Posterior cingulate gyrus (tissue), 11 donors: ENCODE measurements at regions not wholly inside any gene's neighbourhood (a gene's known extent, or its start where the extent isn't known, plus 50 kb on each side); places are given as distances from the start of the nearest gene placed in this dataset.
A peak's percentile ranks its signal among the peaks of the same experiment; 100 is the strongest.
"Not testable (repeated sequence)": the region's sequence is repeated elsewhere in the genome, so short reads cannot be mapped to it uniquely, and the experiment has no call there.

ENCODE experiments used
- DNase-seq, 10 donors: peaks; one replicate each; pipeline versions ENCODE4 v3.0.0 to v3.0.0-alpha.2; 2020 to 2021; ENCODE audit warnings: mixed read lengths in 3 of 10
- intact Hi-C: fragments of 100-400 bp; cut with DNase I; formaldehyde crosslinking; loops from one replicate; pipeline ENCODE4 v1.15.1; 2023

- intact Hi-C loops, result no loop called here
- no peak for DNase-seq
These were observed 594.8 kb upstream of the ANO3 start for GRCh38 chr11:25737071-25737675.

DNA sequence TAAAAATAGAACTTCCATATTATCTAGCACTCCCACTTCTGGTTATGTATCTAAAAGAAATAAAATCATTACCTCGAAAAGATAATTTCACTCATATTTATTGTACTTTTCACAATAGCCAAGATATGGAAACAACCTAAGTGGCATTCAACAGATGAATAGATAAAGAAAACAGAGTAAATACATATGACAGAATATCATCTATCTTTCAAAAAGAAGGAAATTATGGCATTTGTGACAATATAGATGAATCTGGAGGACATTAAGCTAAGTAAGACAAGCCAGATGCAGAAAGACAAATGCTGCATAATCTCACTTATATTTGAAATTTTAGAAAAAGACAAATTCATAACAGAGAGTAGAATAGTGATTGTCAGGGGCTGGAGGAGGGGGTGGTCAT is 590.0 kb upstream of the ANO3 start:
- no peak for DNase-seq
- intact Hi-C loops, result no loop called here

GRCh38 chr11:25742800-25743199 is 589.1 kb upstream of the ANO3 start:
- no peak for DNase-seq
- intact Hi-C loops, result no loop called here

DNA sequence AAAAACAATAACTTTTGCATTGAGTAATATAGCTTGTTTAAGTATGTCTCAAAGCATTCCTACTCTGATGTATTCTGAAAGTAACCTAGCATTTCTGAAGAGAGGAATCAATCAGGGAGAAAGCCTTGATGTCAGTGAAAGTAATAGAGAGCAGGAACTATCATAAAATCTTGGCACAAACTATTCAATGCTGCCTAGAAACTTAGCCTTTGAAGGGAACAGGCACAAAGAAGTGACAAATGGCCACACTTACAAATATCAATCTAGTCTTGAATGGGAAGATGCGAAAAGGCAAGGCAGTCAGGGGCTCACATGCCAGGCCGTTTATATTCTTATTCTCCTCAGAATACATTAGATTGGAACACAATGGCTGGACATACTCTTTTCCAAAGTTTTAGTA is 576.5 kb upstream of the ANO3 start:
- intact Hi-C loops, result no loop called here
- DNase-seq, result no peak

DNA sequence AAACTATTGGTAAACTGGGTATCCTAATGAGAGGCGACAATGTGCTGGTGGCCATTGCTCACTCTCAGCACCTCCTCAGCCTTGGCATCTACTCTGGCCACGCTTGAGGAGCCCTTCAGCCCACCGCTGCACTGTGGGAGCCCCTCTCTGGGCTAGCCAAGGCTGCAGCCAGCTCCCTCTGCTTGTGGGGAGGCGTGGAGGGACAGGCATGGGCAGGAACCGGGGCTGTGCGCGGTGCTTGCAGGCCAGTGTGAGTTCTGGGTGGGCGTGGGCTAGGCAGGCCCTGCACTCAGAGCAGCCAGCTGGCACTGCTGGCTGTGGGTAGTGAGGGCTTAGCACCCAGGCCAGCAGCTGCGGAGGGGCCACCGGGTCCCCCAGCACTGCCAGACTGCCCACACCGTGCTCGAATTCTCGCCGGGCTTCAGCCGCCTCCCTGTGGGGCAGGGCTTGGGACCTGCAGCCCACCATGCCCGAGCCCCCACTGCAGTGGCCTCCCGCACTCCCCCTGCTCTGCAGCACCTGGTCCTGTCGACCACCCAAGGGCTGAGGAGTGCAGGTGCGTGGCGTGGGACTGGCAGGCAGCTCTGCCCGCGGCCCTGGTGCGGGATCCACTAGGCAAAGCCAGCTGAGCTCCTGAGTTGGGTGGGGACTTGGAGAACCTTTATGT is 575.9 kb upstream of the ANO3 start:
- intact Hi-C loops, result no loop called here
- DNase-seq, result peak in 3 of 10 donors; percentile 47 to 78 (median 76)

- DNase-seq, result peak in 2 of 10 donors; percentile 17 to 24
- intact Hi-C loops, result no loop called here
These were observed 573.7 kb upstream of the ANO3 start for GRCh38 chr11:25758145-25758661.

DNA sequence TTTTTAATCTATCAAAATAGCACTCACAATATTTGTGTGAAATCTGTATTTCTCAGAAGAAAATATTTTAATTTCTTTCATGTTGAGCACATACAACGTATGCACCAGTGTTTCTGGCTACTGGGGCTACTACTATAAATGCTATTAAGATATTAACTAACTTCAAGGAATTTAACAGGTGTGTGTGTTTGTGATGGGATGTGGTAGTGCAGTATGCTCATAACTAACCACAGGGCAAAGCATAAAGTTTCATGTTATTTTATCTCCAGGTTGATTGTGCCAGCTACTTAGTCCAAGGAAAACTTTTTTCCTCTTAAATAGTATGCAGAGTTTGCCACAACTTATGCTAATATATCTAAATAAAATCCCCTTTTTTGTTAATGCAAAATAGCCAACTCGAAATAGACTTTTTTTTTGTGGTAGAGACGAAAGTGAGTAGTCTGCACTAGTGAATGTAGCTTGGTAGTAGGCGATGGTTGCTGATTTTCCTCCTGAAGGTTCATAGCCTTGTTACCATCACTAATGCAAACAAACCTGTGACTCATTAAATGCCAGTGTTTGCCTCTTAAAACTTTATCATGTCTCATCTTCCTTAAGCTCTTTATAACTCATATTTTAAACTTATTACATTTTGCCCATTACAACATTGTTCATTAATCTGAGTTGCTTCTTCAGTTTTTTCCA is 565.5 kb upstream of the ANO3 start:
- intact Hi-C loops, result no loop called here
- no peak for DNase-seq

- no peak for DNase-seq
- intact Hi-C loops, result no loop called here
These were observed 562.6 kb upstream of the ANO3 start for GRCh38 chr11:25769287-25769686.

- intact Hi-C loops, result no loop called here
- DNase-seq, result no peak
These were observed 560.3 kb upstream of the ANO3 start for GRCh38 chr11:25771605-25772004.

- intact Hi-C loops, result no loop called here
- no peak for DNase-seq
These were observed 556.3 kb upstream of the ANO3 start for GRCh38 chr11:25775603-25776002.

DNA sequence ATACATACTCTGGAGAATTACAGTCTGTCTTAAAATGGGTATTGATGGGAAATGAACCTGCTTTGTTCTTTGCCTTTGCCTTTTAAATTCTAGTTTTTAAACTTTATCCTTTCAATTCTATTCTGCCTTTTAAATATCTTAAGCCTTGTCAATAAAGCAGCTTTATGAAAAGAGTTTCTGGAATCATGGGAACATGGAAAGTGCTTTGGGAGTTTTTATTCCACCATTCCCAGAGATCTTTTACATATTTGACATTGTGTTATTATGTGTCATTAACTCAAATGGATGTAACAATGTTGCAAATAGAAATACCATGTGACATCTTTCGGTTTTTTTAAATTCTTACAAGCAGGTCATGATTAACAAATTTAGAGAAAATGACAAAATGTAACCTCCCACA is 555.7 kb upstream of the ANO3 start:
- no peak for DNase-seq
- intact Hi-C loops, result no loop called here

GRCh38 chr11:25777343-25777742 is 554.6 kb upstream of the ANO3 start:
- DNase-seq, result no peak
- intact Hi-C loops, result no loop called here

GRCh38 chr11:25779033-25779432 is 552.9 kb upstream of the ANO3 start:
- intact Hi-C loops, result no loop called here
- no peak for DNase-seq

- DNase-seq, result no peak
- intact Hi-C loops, result no loop called here
These were observed 544.5 kb upstream of the ANO3 start for GRCh38 chr11:25787416-25787815.

DNA sequence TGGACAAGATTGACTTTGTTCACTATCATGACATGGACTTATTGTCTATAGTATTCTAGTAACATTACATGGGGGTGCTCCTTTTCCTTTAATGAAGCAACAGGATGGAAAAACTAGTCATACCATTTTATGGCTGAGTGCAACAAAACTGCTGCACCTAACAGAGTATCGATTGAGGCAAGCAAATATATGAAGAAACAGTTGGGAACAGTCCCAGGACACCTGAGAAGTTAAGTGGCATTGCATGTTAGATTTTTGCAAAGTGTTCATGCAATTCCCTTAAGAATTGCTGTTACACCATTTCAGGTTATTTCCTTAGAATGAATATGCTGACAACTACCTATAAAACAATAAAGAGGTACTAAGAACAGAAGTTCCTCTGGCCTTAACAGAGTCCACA is 541.5 kb upstream of the ANO3 start:
- intact Hi-C loops, result no loop called here
- no peak for DNase-seq

DNA sequence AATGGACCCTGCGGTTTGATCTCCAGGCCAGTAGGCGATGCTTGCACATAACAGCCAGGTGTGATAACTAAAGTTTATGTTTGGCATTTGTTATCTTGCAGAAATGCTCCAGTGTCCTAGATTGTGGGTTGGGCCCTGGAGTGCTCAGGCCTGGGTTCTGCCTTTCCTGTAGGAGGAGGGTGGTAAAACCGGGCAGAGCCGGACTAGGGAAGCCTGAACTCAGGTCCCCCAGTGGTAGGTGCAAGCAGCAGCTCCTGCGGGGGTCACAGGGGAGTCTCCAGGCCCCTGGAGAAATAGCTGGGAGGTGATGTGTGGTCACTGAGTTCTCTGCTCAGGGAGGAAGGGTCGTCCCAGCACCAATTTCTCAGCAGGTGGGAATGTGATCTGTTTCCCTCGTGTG is 538.3 kb upstream of the ANO3 start:
- intact Hi-C loops, result no loop called here
- peak in 1 of 10 donors; percentile 37 for DNase-seq

DNA sequence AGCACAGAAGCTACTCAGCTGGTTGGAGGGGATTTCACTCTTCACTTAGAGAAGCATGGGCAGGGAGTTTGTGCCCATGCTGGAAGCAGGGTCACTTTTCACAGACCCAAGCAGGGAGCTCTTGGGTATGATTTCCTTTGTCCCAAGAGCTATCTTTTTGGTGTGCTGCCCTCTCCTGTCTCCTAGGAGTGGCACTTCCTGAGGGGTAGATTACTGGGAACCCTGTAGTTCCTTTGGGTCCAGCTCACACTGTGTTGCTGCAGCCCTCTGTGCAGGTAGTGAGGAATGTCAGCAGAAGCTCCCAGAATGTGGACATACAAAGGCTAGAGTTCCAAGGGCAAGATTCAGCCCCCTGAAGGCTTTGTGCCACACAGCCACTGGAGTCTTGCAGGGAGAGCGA is 537.1 kb upstream of the ANO3 start:
- intact Hi-C loops, result no loop called here
- DNase-seq, result no peak

DNA sequence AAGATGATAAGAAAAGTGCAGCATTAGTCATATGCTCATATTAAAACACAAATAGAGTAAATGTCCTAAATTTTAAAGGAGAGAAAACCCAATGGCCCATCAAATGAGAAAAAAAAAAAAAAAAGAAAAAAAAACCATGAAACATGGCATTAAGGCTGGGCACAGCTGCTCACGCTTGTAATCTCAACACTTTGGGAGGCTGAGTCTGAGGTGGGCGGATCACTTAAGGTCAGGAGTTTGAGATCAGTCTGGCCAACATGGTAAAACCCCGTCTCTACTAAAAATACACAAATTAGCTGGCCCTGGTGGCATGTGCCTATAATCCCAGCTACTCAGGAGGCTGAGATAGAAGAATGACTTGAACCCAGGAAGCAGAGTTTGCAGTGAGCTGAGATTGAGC is 515.5 kb upstream of the ANO3 start:
- intact Hi-C loops, result no loop called here
- DNase-seq, result no peak

DNA sequence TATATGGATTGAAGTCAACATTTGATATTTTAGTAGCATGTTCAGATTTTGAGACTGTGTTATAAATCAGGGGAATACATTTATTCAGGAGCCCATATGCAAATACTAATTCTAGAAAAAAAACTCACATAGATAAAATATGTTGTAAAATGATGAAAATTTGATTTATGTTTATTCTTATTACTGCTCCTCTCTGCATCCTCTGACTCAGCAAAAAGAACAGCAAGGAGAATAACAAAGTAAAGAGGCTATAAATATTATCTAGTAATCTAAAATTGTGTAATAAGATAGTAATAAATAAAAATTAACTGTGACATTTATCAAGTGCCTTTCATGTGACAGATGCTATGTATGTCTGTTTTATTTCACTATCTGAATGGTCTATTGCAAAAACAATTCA is 507.2 kb upstream of the ANO3 start:
- intact Hi-C loops, result no loop called here
- DNase-seq, result no peak

DNA sequence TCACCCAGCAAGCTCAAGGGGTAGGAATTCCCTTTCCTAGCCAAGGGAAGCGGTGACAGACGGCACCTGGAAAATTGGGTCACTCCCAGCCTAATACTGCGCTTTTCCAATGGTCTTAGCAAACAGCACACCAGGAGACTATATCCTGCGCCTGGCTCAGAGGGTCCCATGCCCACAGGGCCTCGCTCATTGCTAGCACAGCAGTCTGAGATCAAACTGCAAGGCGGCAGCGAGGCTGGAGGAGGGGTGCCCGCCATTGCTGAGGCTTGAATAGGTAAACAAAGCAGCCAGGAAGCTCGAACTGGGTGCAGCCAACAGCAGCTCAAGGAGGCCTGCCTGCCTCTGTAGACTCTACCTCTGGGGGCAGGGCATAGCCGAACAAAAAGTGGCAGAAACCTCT is 500.4 kb upstream of the ANO3 start:
- peak in 2 of 10 donors; percentile 40 to 59 for DNase-seq
- intact Hi-C loops, result not testable (repeated sequence)

GRCh38 chr11:25838918-25839625 is 492.9 kb upstream of the ANO3 start:
- intact Hi-C loops, result no loop called here
- peak in 1 of 10 donors; percentile 49 for DNase-seq
